ENCODE measurements at regions not wholly inside any gene's neighbourhood (a gene's known extent, or its start where the extent isn't known, plus 50 kb on each side); places are given as distances from the start of the nearest gene placed in this dataset.
"Not testable (repeated sequence)": the region's sequence is repeated elsewhere in the genome, so short reads cannot be mapped to it uniquely, and the experiment has no call there.

- Histone ChIP-seq H3K9me3 (ENCODE audit: control insufficient read depth, insufficient read depth, low read depth, low read length) (peaks cover 4% of the 10 kb centered on the region), H3K27me3 (ENCODE audit: control insufficient read depth, insufficient read depth, low read length) (no peaks in the 10 kb centered on the region), H3K4me3 (ENCODE audit: low read depth in 2 of 2, low read length in 2 of 2) (no peak overlapping the region), H3K36me3 (ENCODE audit: control insufficient read depth, insufficient read depth, low read length) (no peaks in the 10 kb centered on the region), H3K27ac (ENCODE audit: low read length) (peak overlapping the region; percentile 39; the same call in 1 of the 2 replicates), H3K4me1 (ENCODE audit: control insufficient read depth, insufficient read depth, low read length) (no peaks in the 10 kb centered on the region)
- CTCF ChIA-PET, result no interaction called here
- POLR2A ChIA-PET, result no interaction called here
- intact Hi-C loops (cut with micrococcal nuclease; ENCODE audit: unreplicated experiment), result no loop called here
- in situ Hi-C loops (cut with HindIII; ENCODE audit: low pct_unique_long_range_greater_than_20kb, low sequenced_read_pairs), result no loop called here
- no TSS peak for BruUV-seq (replicated peaks)
- ATAC-seq (no peak), DNase-seq (ENCODE audit: low read depth, low spot score) (no peak)
- TF ChIP-seq CTCF (IDR thresholded peaks at IDR 0.05) (no peak), SIN3A (IDR thresholded peaks at IDR 0.05; ENCODE audit: borderline replicate concordance, insufficient read depth, low read depth, low read length) (no peak), REST (IDR thresholded peaks at IDR 0.05; ENCODE audit: insufficient read depth in 1 of 2, low read depth in 2 of 2, low read length in 1 of 2) (no peak), TCF7L2 (IDR thresholded peaks at IDR 0.05; ENCODE audit: low read depth, low read length) (no peak), POLR2AphosphoS5 (IDR thresholded peaks at IDR 0.05; ENCODE audit: low read depth, low read length) (no peak)
These were observed 365.7 kb upstream of the KLF6 start for GRCh38 chr10:4150676-4151075.

GRCh38 chr10:4149460-4149859 lies 364.5 kb upstream of the KLF6 start:
- H3K27me3 ChIP-seq (ENCODE audit: control insufficient read depth, insufficient read depth, low read length); intact Hi-C loops (cut with micrococcal nuclease; ENCODE audit: unreplicated experiment); H3K27ac ChIP-seq (ENCODE audit: low read length); CTCF ChIA-PET; H3K4me3 ChIP-seq (ENCODE audit: low read depth in 2 of 2, low read length in 2 of 2); BruUV-seq (replicated peaks); DNase-seq (ENCODE audit: low read depth, low spot score); in situ Hi-C loops (cut with HindIII; ENCODE audit: low pct_unique_long_range_greater_than_20kb, low sequenced_read_pairs); H3K36me3 ChIP-seq (ENCODE audit: control insufficient read depth, insufficient read depth, low read length); ATAC-seq; H3K9me3 ChIP-seq (ENCODE audit: control insufficient read depth, insufficient read depth, low read depth, low read length); H3K4me1 ChIP-seq (ENCODE audit: control insufficient read depth, insufficient read depth, low read length): not testable (repeated sequence)
- POLR2A ChIA-PET, result interaction anchor here (0.7 kb wide), 1 partner anchor 87 kb away, joined by 3 read pairs; no protein-coding TSS in a partner anchor

GRCh38 chr10:4147245-4147644 lies 362.2 kb upstream of the KLF6 start:
- Histone ChIP-seq H3K27me3 (ENCODE audit: control insufficient read depth, insufficient read depth, low read length) (no peaks in the 10 kb centered on the region), H3K4me1 (ENCODE audit: control insufficient read depth, insufficient read depth, low read length) (no peaks in the 10 kb centered on the region), H3K4me3 (ENCODE audit: low read depth in 2 of 2, low read length in 2 of 2) (no peak overlapping the region), H3K9me3 (ENCODE audit: control insufficient read depth, insufficient read depth, low read depth, low read length) (peaks cover 4% of the 10 kb centered on the region), H3K36me3 (ENCODE audit: control insufficient read depth, insufficient read depth, low read length) (no peaks in the 10 kb centered on the region), H3K27ac (ENCODE audit: low read length) (0 out of 2 replicates have a peak overlapping the region, but pooled peaks have one; percentile 12)
- ATAC-seq (no peak), DNase-seq (ENCODE audit: low read depth, low spot score) (no peak)
- TF ChIP-seq POLR2AphosphoS5 (IDR thresholded peaks at IDR 0.05; ENCODE audit: low read depth, low read length) (no peak), CTCF (IDR thresholded peaks at IDR 0.05) (no peak), REST (IDR thresholded peaks at IDR 0.05; ENCODE audit: insufficient read depth in 1 of 2, low read depth in 2 of 2, low read length in 1 of 2) (no peak), SIN3A (IDR thresholded peaks at IDR 0.05; ENCODE audit: borderline replicate concordance, insufficient read depth, low read depth, low read length) (no peak), TCF7L2 (IDR thresholded peaks at IDR 0.05; ENCODE audit: low read depth, low read length) (no peak)
- CTCF ChIA-PET, result no interaction called here
- no TSS peak for BruUV-seq (replicated peaks)
- in situ Hi-C loops (cut with HindIII; ENCODE audit: low pct_unique_long_range_greater_than_20kb, low sequenced_read_pairs) (no loop called here), intact Hi-C loops (cut with micrococcal nuclease; ENCODE audit: unreplicated experiment) (no loop called here)
- POLR2A ChIA-PET, result interaction anchor here (0.7 kb wide), 1 partner anchor 182 kb away, joined by 4 read pairs; no protein-coding TSS in a partner anchor

Data from Panc1 (cell line).